GM12892 (cell line): ENCODE measurements at regions not wholly inside any gene's neighbourhood (a gene's known extent, or its start where the extent isn't known, plus 50 kb on each side); places are given as distances from the start of the nearest gene placed in this dataset.

Source experiments
- POLR2A ChIP-seq: IDR thresholded peaks from 2 replicates; pipeline ENCODE4 v1.6.1; 2011; ENCODE audit warnings: low read depth, low read length, control low read depth
- POLR2AphosphoS5 ChIP-seq: IDR thresholded peaks from 2 replicates; pipeline ENCODE4 v1.6.1; 2011; ENCODE audit warnings: low read depth, low read length, control low read depth

DNA sequence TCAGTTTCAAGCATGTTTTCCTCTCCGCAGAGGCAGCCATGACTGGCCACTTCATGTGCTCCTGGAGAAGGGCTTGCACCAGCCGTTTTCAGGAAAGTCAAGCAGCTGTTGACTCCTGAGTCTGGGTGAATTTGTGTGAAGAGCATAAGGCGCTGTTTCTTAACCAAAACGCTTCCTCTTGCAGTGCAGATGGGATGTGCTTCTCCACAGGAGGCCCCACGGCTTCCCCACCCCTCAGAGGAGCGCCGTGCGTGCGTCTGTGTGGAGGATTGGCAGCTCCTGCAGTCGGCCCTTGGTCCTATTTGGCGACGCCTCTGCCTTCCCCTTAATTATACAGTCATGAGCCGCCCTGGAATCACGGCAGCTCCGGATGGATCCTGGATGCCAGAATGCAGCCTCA is 54.1 kb upstream of the B3GAT1 start:
- TF ChIP-seq POLR2AphosphoS5 (no peak), POLR2A (no peak)
